DMS153 treated with DMSO at 0.1 percent for 48 hours (cell line): ENCODE measurements at regions not wholly inside any gene's neighbourhood (a gene's known extent, or its start where the extent isn't known, plus 50 kb on each side); places are given as distances from the start of the nearest gene placed in this dataset.
A peak's percentile ranks its signal among the peaks of the same experiment; 100 is the strongest.
"Not testable (repeated sequence)": the region's sequence is repeated elsewhere in the genome, so short reads cannot be mapped to it uniquely, and the experiment has no call there.

Experiments used
- DNase-seq: peaks from one replicate; lab custom pipeline; 2025; ENCODE audit not compliant: unreplicated experiment; lab: John Stamatoyannopoulos, UW

DNA sequence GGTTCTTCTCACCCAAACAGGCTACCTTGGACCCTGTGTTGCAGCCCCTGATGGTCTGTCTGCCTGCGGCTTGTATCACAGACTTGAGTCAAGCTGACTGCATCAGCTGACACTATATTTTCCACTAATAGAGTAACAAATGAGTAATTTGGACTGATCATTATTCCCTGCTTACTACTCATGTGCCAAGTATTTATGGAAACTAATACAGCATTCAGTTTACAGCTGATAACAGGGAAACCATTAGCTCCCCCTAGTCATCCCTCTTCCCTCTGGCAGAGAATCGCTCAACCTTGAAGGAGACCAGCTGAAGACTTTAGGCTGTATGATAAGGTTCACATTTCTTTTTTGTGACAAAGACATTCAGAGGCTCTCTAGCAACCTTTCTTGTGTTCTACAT is 116.6 kb upstream of the SYT6 start:
- DNase-seq, result no peak

- DNase-seq, result no peak
These were observed 115.9 kb upstream of the SYT6 start for GRCh38 chr1:114269539-114269938.

DNA sequence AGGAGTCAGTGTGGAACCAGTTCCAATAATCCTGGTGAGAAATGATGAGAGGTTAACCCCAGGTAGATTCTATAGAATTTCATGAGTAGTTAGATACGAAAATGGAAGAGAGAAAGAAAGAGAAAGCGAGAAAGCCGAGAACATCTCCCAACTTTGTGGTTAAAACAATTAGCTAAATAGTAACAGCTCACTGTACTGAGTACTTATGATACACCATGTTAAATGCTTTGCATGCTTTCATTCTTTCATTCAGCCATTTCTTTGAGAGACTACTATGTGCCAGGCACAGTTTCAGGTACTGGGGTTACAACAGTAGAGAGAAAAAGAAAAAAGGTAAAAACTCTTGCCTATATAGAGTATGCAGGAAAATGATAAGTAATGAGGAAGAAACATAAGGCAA is 109.7 kb upstream of the SYT6 start:
- no peak for DNase-seq

GRCh38 chr1:114262337-114262736 is 108.7 kb upstream of the SYT6 start:
- DNase-seq, result no peak

GRCh38 chr1:114260805-114261484 is 107.3 kb upstream of the SYT6 start:
- DNase-seq, result no peak

- DNase-seq, result no peak
These were observed 106.0 kb upstream of the SYT6 start for GRCh38 chr1:114259511-114260160.

DNA sequence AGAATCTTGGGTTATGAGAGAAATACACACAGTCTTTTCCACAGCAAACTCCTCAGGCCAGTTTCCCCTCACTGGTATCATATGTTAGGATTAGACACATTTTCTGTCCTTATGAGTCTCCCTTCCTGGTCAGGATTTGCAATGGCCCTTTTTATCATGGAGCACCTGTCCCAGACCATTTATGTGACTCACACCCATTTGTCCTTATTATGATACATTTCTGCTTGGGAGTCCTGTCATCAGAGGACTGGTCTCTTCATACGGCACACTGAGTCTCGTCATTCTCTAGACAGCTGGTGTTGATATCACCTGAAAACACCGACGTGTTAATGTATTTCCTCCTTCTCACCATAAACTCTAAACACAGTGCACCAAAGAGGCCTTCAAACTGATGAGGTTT is 105.0 kb upstream of the SYT6 start:
- no peak for DNase-seq

DNA sequence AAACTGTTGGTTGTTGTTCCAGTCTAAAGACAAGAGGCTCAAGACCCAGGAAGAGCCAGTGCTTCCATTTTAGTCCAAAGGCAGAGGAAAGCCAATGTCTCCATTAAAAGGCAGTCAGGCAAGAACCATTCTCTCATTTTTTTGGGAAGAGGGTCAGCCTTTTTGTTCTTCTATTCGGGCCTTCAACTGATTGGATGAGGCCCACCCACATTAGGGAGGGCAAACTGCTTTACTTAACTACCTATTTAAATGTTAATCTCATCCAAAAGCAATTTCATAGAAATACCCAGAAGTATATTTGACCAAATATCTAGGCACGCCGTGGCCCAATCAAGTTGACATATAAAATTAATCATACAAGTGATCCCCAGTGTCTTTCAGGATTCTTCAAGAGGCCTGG is 104.4 kb upstream of the SYT6 start:
- DNase-seq, result no peak

- DNase-seq, result no peak
These were observed 103.9 kb upstream of the SYT6 start for GRCh38 chr1:114257554-114257953.

- DNase-seq, result no peak
These were observed 100.2 kb upstream of the SYT6 start for GRCh38 chr1:114253900-114254299.

DNA sequence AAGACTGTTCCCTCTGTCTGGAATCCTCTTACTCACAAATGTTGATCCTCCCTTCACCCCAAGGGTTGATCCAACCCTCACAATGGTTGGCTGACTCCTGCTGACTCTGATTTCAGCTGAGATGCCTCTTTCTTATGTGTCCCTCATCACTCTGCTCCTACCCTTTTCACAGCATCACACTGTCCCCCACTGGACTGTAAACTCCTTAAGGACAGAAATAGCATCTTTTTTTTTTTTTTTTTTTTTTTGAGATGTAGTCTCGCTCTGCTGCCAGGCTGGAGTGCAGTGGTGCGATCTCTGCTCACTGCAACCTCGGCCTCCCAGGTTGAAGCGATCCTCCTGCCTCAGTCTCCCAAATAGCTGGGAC is 97.9 kb upstream of the SYT6 start:
- DNase-seq, result no peak

DNA sequence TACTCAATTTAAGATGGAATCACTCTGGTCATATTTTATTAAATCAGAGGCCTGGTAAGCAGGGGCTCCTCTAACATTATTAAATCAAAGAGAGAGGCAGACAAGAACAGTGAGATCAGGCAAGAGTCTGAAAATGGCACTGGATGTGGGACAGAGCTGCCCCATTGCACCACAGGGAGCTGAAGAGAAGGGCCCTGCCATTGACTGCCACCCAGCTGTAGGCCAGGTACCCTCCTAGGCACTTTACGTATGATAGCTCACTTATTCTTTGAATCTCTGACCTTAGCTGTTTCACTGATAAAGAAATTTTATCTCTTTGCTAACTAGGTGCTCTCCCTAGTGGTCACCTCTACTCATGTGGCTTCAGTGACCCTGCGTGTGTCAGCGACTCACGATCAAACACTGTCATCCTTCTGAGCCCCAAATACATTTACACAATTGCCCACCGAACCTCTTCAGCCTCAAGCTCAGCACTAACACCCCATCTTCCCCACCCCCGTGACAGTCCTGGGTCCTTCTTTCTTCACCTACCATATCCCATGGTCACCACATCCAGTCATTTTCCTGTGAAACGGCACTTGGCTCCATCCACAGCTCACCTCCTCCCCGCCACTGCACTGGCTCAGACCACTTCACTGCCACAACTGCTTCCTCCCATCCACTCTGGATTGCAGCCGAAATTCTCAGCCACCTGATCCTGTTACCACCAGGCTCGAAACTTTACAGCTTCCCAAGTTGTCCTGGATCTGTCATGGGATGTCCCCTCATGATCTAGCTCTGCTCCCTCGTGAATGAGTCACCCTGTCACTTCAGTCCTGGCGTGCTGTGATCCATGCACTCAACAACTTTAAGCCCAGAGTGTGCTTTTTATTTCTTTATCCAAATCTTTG is 97.3 kb upstream of the SYT6 start:
- DNase-seq, result no peak

DNA sequence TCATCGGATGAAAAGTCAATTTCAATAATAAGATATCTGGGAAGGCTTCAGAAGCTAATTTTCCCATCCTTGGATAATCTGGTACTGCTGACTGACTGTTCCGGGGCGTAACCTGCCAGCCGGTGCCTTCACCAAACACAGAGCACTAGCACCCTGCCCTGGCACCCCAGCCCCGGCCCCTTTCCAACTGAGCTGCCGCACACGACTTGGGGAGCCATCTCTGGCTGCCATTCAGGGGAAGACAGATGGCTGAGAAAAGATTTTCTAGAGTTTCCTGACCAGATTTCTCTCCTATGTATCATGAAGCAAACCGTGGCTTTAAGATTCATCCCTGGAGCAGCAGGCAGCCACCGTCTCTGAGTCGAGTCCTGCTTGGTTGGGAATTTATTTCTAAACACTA is 96.0 kb upstream of the SYT6 start:
- no peak for DNase-seq

DNA sequence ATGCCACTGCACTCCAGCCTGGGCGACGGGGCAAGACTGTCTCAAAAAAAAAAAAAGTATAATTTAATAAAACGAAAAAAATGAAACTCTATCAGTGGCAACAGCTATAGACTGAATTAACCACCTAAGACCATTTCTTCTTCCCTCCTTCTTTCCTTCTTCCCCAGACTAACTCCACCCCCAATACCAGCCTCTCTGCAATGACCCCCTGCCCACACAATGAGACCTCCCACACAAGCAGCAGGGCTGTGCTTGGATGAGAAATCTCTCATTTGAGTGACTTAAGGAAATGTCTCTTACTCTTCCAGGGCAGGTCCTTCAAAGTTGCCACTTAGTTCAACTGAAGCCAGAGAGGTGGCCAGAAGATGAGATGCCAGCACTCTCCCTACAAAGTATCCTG is 94.5 kb upstream of the SYT6 start:
- DNase-seq, result no peak

DNA sequence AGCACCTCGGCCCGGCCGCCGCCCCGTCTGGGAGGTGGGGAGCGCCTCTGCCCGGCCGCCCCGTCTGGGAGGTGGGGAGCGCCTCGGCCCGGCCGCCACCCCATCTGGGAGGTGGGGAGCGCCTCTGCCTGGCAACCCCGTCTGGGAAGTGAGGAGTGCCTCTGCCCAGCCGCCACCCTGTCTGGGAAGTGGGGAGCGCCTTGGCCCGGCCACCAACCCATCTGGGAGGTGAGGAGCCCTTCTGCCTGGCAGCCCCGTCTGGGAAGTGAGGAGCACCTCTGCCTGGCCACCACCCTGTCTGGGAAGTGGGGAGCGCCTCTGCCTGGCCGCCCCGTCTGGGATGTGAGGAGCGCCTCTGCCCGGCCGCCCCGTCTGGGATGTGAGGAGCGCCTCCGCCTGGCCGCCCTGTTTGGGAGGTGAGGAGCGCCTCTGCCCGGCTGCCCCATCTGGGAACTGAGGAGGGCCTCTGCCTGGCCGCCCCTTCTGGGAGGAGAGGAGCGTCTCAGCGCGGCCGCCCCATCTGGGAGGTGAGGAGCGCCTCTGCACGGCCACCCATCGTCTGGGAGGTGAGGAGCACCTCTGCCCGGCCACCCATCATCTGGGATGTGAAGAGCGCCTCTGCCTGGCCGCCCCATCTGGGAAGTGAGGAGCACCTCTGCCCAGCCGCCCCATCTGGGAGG is 89.0 kb upstream of the SYT6 start:
- not testable (repeated sequence) for DNase-seq

DNA sequence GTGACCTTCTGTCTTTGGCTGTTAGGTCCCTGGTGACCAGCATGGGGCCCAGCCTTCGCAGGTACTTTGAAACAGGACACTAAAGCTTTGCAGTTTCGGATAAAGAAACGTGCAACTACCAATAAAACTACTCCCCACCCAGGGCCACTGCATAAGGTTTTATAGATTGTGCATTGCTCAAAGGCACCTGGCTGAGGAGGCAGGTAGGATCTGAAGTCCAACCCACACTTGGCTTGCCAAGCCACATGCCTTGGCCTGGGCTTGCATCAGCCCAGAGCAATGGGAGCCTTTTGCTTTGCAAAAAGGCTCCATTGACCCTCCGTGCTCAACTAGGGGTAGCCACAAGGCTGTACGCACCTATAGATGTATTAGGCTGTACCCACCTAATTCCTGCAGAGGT is 84.4 kb upstream of the SYT6 start:
- DNase-seq, result no peak

DNA sequence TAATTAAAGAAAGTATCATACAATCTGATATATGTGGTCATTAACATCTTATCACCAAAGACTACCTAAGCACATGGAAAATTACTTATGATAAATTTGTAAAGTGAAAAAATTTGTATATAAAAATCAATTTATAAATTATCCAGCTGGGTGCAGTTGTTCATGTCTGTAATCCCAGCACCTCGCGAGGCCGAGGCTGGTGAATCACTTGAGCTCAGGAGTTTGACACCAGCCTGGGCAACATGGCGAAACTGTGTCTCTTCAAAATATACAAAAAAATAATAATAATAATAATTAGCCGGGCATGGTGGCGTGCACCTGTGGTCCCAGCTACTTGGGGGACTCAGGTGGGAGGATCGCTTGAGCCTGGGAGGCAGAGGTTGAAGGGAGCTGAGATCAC is 82.8 kb upstream of the SYT6 start:
- DNase-seq, result no peak

GRCh38 chr1:114235960-114236359 is 82.3 kb upstream of the SYT6 start:
- DNase-seq, result peak; percentile 14

- DNase-seq, result no peak
These were observed 81.6 kb upstream of the SYT6 start for GRCh38 chr1:114235281-114235680.

GRCh38 chr1:114234408-114235124 is 80.9 kb upstream of the SYT6 start:
- no peak for DNase-seq

DNA sequence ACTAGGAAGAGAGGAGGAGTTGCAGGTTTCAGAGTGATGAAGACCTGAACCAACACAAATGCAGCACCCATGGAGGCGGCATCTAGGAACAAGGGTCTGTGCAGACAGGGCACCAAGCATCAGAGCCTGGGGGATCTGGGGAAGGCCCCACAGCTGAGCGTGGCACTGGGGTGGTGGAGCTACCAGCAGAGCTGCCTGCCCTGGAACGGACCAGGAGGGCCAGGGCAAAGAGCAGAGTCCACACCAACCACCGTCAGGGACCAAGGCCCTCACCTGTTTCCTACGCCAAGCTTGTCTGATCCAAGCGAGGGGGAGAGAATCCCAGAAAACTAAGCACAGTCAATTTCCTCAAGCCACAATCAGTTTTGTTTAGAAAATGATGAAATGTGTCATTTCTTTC is 79.0 kb upstream of the SYT6 start:
- no peak for DNase-seq
